Activated gamma-delta T cell treated with Interleukin-2 at 50 U/mL for 16 hours (primary cell): ENCODE measurements at regions not wholly inside any gene's neighbourhood (a gene's known extent, or its start where the extent isn't known, plus 50 kb on each side); places are given as distances from the start of the nearest gene placed in this dataset.

Source experiments
- DNase-seq: peaks from one replicate; pipeline ENCODE4 v3.0.0-alpha.2; 2020

DNA sequence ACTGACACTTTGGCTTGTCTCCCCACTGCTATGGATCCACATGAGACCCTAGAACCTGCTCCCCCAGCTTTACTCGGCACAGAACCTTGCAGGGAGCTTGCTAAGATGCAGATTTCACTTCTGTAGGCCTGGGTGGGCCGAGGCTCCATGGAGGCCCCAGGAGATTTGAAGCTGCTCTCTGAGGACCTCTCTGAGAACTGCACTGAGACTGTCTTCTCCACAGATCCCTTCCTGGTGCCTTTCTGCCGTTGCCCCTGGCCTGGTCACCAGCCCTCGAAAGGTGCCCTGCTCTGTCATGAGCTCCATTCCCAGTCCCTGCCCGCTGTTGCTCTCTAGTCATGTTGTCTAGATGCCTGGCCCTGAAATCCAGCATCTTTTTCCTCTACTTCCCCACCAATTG is 588.4 kb downstream of the AJAP1 start:
- DNase-seq, result no peak

DNA sequence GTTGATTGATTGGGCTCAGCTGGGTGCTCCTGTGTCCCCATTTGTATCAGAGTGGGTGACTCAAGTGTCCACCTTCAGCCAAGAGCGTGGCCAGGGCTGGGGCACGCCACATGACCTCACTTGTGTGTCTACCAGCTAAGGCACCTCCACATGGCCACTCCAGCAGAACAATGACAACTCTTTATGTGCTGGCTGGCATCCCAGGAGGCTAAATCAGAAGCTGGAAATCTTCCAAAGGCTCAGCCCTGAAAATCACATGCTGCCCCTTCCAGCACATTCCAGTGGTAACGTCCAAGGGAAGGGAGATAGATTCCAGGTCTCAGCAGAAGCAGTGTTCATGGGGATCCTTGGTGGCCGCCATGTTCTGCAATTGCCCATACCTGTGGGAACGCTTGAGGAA is 585.5 kb downstream of the AJAP1 start:
- DNase-seq, result no peak

DNA sequence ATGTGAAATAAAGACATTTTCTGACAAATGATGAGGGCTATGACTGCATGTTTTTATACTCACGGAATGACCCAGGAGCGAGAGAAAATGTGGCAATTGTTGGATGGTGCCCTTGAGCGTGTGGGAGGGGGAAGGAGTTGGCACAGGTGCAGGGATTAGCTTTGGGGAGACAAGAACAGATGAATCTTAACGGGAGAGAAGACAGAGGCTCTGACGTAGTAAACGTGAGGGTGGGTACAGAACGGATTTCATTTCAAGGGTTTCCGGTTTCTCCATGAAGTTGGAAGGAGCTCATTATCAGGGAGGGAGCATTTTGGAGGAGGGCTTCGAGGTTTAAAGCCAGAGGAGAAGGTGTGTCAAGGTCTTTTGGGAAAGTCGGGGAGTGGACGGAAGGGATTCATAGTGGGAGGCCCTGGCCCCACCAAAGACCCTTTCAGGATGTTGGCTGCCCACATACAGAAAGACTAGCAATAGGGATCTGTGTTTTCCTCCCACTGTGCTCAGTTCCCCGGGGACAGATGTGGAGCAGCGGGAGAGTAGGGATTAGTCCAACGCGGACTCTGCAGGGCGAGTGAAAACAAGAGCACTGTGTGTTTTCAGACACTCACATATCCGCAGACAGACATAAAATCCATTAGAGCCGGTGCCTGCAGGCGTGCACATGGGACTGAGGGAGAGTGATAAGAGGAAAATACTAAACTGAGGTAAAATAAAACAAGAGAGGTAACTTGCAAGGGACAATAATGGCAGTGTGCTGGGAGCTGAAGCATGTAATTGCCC is 584.1 kb downstream of the AJAP1 start:
- DNase-seq, result no peak

DNA sequence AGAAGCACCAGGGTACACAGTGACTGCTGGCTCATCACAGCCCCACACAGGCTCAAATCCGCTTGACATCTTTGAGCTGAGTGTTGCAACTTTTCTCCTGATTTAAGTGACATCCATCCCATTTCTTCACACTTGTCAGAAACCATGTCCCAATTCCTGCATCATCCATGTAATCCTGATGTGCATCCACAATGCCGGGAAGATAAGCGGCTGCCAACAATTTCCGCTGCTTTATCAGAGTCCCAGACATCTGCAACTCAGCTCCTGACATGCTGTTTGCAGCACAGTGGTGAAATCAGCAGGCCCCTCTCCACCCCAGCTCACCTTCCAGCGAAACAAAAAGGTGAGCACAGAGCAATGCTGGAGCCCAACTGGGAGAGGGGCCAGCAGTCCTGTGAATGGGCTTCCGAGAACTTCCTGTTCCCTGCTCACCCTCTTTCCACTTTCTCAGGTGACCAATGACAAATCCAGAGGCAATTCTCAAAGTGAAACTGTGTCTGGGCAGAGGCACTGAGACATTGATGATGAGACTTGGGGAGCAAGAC is 581.0 kb downstream of the AJAP1 start:
- no peak for DNase-seq

GRCh38 chr1:5232537-5232936 is 578.1 kb downstream of the AJAP1 start:
- DNase-seq, result no peak

DNA sequence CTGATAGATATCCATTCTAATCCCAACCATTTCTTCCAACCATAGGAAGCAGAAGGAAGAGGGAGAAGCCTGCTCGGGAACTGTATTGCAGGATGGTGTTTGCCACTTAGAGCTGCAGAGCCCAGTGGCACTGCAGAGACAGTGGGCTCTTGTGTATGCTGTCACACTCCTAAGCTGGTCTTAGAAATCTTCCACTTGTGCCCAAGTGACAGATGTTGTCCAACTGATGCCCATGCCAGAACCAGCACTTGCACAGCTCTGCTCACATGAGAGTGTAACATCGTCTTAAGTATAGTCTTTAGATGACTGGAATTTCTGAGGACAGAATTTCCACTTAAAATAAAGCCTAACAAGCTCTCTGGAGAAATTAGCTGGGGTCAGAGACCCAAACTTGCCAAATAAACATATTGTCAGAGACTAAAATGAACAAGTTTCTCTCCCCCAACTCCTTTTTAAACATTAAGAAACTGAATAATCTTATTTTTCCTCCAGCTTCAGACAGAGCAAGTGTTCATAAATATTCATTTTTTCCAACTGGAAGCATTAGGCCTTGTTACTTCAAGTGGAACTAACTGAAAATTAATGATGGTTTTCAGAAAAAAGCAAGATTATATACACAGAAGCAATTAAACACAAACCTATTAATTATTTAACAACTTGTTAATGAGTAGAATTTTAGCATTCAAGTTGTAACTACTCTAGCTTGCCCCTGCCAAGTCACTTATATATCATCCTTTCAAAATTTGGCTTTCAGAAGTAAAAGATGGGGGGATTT is 577.3 kb downstream of the AJAP1 start:
- DNase-seq, result no peak

DNA sequence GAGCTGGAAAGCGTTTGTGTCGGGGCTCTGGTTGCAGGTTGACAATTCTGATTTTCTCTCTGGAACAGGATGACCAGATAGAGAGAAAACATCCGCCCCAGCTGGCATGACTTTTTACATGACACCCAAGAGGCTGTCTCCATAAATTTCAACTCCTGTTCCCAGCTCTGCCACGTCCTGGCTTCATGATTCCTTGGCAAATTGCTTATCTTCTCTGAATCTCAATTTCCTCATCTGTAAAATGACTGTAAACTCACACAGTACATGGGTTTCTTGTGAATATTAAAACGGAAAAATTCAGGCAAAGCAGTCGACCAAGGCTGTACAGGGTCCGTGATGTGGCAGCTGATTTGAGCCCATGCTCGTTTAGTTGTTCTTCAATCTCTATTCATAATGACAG is 572.7 kb downstream of the AJAP1 start:
- DNase-seq, result no peak

- no peak for DNase-seq
Observed at GRCh38 chr1:5225707-5226704, 571.6 kb downstream of the AJAP1 start.

DNA sequence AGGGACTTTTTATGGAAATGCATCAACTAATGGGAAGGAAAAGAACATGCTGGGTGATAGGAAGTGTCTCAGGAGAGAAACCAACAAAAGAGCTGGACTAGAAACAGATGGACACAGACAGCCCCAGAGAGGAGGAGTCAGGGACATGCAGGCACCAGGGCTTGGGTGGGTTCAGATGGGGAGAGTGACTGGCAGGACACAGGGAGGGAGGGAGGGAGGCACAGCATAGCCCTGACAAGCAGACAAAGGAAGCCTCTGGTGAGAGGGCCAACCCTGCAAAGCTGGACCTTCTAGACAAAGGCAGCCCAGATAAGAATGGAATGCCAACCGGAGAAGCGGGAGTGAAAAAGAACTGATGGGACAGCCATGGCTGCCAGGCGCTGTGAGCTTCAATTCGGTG is 568.8 kb downstream of the AJAP1 start:
- no peak for DNase-seq

DNA sequence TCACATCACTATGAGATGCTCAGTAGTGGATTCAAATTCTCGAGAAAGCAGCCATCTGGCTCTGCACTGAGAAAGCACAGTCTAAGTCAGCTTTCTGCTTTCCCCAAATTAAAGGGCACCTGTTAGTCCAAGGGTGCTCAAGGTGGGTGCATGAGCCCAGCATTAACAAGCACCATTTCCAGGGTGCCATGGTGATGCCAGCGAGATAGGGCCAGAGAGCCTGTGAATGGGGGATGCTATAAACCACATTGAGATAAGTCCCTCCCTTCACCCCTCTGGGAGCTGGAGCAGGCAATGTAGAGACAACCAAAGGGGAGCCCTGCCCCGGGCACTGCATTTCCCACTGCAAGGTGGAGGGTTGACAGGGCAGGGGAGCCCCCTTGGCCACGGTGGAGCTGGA is 568.2 kb downstream of the AJAP1 start:
- no peak for DNase-seq

DNA sequence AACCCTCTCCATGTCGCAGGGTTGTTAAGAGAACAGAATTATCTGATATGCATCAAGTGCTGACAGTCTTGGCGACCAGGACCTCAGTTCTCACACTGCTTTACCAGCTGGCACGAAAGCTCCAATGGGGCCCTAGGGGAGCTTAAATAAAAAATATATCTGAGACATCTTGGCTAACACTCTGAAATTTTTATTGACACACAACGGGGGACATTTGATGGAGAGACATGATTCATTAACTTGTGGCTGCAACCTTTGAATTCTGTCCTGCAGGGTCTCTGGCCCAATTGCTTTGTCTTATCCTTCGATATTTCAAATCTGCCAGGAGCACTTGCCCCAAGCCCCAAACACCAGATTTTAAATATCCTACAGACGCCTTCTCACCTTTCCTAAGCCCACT is 567.0 kb downstream of the AJAP1 start:
- DNase-seq, result no peak

GRCh38 chr1:5220821-5221220 is 566.4 kb downstream of the AJAP1 start:
- no peak for DNase-seq

GRCh38 chr1:5220421-5220820 is 566.0 kb downstream of the AJAP1 start:
- no peak for DNase-seq

DNA sequence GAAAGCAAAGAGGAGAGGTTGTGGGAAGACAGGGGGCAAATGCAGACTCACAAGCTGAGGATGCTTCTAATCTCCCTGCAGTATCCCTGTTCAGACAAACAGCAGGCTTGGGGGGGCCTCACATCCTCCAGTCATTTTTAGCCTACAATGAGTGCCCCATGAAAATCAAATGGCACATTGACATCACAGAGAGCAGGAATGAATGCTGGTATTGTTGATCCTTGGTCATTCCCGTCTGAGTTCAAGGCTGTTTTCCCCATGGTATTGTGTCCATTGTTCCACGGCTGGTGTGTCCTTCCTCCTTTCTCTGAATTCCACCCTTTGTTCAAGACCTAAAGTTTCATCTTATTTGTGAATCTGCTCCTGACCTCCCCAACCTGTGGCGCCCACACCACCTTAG is 545.6 kb downstream of the AJAP1 start:
- DNase-seq, result no peak

GRCh38 chr1:5198328-5198727 is 543.9 kb downstream of the AJAP1 start:
- DNase-seq, result no peak

- no peak for DNase-seq
Observed at GRCh38 chr1:5191470-5191869, 537.1 kb downstream of the AJAP1 start.

- DNase-seq, result no peak
Observed at GRCh38 chr1:5189384-5189783, 535.0 kb downstream of the AJAP1 start.

GRCh38 chr1:5165762-5166161 is 511.4 kb downstream of the AJAP1 start:
- DNase-seq, result no peak

- no peak for DNase-seq
Observed at GRCh38 chr1:5164158-5164557, 509.7 kb downstream of the AJAP1 start.

DNA sequence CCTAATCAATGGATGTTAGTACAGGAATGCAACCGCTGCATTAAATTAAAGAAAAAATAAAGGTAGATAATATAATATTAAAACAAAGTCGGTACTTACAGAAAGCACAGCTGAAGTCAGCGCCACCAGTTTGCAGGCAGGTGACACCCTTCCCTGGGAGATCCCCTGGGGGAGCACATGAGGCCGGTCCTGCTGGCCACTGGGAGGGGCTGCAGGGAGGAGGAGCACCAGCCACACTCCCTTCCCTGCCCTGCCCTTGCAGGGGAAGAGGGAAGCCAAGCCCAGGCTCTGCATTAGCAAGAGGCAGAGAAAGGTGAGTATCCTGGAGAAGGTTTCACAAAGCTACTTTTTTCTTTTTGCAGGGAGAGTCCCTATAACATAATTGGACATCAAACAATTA is 507.0 kb downstream of the AJAP1 start:
- DNase-seq, result no peak

- no peak for DNase-seq
Observed at GRCh38 chr1:5157175-5157574, 502.8 kb downstream of the AJAP1 start.

DNA sequence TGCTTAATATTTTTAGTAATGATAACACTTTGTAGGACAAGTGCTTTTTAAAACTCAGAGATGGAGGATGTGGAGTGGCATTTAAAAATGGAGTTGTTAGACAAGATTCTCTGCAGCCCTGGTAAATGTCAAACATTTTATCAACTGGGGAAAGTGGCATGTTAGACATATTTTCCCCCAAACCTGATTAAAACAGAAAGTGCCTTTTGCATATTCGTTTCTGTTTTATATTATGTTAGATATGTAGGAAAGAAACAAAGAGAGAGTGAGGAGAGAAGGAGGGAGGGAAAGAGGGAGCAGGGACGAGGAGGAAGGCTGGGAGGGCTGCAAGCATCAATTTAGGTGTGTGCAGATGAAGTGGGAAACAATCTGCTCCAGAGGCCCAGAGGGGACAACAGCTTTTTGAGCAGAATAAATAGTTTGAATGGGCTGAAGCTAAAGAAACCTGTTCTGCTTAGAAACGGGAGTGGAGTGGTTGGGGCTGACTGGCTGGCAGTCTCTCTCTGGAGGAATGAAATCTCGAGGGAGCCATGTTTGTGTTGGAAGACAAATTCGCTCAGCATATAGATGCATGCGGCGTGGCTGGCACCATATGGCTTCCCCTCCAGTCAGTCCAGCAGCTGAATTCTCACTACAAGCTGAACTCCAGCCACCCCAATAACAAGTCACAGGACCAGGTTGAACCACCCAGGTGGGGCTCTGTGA is 502.2 kb downstream of the AJAP1 start:
- DNase-seq, result no peak
